Skeletal muscle satellite cell (primary cell): ENCODE measurements at regions not wholly inside any gene's neighbourhood (a gene's known extent, or its start where the extent isn't known, plus 50 kb on each side); places are given as distances from the start of the nearest gene placed in this dataset.
"Not testable (repeated sequence)": the region's sequence is repeated elsewhere in the genome, so short reads cannot be mapped to it uniquely, and the experiment has no call there.

Experiments used
- H3K27me3 ChIP-seq: 2 replicates; pipeline ENCODE4 v1.7.0; 2013; ENCODE audit warnings: low read length; ENCODE audit not compliant: control insufficient read depth, insufficient read depth
- H3K36me3 ChIP-seq: 2 replicates; pipeline ENCODE4 v1.7.0; 2013; ENCODE audit warnings: mild to moderate bottlenecking, control low read depth, low read length; ENCODE audit not compliant: insufficient read depth
- H3K4me1 ChIP-seq: 2 replicates; pipeline ENCODE4 v1.7.0; 2013; ENCODE audit warnings: low read length; ENCODE audit not compliant: control insufficient read depth, insufficient read depth
- H3K4me2 ChIP-seq: 2 replicates; pipeline ENCODE4 v1.7.0; 2013; ENCODE audit warnings: mild to moderate bottlenecking, low read length
- H3K4me3 ChIP-seq: 2 replicates; pipeline ENCODE4 v1.7.0; 2013; ENCODE audit warnings: low read length
- H3K9ac ChIP-seq: 2 replicates; pipeline ENCODE4 v1.7.0; 2013; ENCODE audit warnings: mild to moderate bottlenecking, low read depth, low read length, moderate library complexity
- H3K9me3 ChIP-seq: replicated peaks from 2 replicates; pipeline ENCODE4 v1.7.0; 2013; ENCODE audit warnings: mild to moderate bottlenecking, control low read depth, low read length

DNA sequence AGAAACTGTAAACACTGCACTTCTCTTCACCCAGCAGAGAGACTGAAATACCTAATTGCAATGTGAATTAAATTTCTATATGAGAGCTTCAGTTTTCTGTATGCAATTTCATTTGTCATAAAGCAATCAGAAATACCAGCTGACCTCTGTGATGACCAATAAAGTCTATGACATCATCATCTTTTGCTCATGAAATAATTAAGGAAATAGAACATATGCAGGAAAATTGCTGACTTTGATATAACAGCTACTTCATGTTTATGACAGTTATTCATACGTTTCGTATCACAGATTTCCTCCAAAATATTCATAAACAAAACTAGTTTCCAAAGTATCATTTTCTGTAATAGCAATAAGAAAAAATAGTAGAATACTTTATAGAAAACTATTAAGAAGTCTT is 652.3 kb downstream of the SLCO4C1 start:
- no peak overlapping the region for H3K4me2 ChIP-seq
- H3K27me3 ChIP-seq: no peaks in the 10 kb centered on the region
- H3K9me3 ChIP-seq: no peaks in the 10 kb centered on the region
- H3K36me3 ChIP-seq: no peaks in the 10 kb centered on the region
- H3K9ac ChIP-seq: no peak overlapping the region
- no peak overlapping the region for H3K4me3 ChIP-seq
- no peaks in the 10 kb centered on the region for H3K4me1 ChIP-seq

DNA sequence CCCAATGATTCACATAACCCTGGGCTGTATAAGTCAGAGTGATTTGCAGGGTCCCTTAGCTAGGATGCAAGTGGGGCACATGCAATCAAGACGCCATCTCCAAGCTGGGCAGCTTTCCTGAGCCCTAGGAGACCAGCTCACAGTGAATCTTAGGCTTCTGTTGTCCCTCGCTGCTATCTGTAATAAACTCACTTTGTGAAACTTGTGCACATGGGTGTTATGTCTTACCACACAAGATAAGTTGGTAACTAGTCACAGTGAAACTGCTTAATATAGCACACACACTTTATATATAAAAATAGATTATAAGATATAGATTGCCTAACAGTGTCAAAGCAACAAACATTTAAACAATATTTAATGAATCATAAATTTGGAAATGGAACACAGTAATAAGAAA is 658.5 kb downstream of the SLCO4C1 start:
- Histone ChIP-seq H3K4me1 (no peaks in the 10 kb centered on the region), H3K27me3 (no peaks in the 10 kb centered on the region), H3K36me3 (no peaks in the 10 kb centered on the region), H3K9me3 (no peaks in the 10 kb centered on the region), H3K4me3 (no peak overlapping the region), H3K4me2 (no peak overlapping the region), H3K9ac (no peak overlapping the region)

DNA sequence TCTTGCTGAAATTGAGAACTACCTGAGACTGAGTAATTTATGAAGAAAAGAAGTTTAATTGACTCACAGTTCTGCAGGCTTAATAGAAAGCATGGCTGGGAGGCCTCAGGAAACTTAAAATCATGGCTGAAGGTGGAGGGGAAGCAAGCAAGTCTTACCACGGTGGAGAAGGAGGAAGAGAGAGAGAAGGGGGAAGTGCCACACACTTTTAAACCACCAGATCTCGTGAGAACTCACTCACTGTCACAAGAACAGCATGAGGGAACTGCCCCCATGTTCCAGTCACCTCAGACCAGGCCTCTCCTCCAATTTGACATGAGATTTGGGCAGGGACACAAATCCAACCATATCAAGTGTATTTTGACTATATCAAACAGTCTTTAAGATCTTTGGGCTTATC is 668.3 kb downstream of the SLCO4C1 start:
- not testable (repeated sequence) for H3K4me3 ChIP-seq, H3K4me1 ChIP-seq, H3K27me3 ChIP-seq, H3K9me3 ChIP-seq, H3K36me3 ChIP-seq, H3K9ac ChIP-seq, H3K4me2 ChIP-seq

DNA sequence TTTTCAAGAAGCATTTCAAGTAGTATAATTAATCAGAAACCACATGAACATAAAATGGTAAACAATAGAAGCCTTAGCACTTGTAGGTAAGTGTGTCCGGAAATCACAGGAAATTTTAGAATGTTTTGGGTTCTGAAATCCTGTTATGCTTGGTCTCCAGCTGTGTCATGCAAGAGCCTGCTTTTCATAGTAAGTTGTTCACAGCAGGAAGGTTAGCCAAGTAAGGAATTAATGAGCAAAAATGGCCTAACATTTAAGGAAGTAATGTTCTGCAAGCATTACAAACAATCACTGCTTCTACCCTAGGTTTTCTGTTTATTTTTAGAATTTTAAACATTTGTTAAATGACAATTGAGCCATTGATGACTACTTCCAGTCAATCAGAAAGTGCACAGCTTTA is 669.5 kb downstream of the SLCO4C1 start:
- no peak overlapping the region for H3K4me2 ChIP-seq

DNA sequence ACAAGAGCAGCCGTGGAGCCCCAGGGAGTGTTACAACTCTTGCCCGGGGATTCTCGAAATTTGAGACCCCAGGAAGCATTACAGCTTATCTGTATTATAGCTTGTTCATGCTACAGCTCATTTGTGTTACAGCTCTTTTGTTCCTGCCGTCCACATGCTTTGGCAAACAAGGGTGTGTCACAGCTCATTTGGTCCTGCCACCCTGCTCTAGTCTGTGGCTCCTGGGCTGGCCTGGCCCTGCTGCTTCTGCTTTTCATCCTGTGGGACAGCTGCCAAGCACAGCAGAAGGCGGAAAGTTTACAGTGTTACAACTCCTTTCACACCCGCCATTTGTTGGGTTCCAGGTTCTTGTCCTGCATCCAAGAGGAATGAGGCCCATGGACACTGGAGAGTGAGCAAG is 685.0 kb downstream of the SLCO4C1 start:
- Histone ChIP-seq H3K4me1 (no peaks in the 10 kb centered on the region), H3K4me3 (no peak overlapping the region), H3K9ac (no peak overlapping the region), H3K36me3 (no peaks in the 10 kb centered on the region), H3K27me3 (no peaks in the 10 kb centered on the region), H3K4me2 (no peak overlapping the region), H3K9me3 (peaks cover 4% of the 10 kb centered on the region)

More for the DNA sequence above, 669.5 kb downstream of the SLCO4C1 start:
- Histone ChIP-seq H3K36me3 (no peaks in the 10 kb centered on the region), H3K27me3 (no peaks in the 10 kb centered on the region), H3K4me3 (no peak overlapping the region), H3K4me1 (no peaks in the 10 kb centered on the region), H3K9ac (no peak overlapping the region), H3K9me3 (no peaks in the 10 kb centered on the region)

DNA sequence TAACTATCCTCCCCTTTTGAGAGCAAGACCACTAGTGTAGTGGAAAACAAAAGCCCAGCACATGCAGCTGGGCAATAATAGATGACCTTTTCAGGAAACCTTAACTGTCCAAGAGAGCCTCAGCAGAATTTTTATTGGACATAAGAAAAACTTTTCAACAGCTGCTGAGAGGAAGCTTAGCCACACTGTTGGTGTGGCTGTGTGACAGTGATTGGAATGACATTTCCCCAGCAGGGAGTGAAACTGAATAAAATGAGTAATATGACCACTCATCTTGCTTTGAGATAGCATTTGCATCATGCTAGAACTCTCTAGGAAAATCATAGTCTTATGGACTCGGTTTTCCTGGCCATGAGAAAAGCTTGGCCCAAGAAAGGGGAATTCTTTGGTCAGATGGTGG is 687.8 kb downstream of the SLCO4C1 start:
- H3K27me3 ChIP-seq: no peaks in the 10 kb centered on the region
- no peak overlapping the region for H3K9ac ChIP-seq
- H3K4me3 ChIP-seq: no peak overlapping the region
- no peaks in the 10 kb centered on the region for H3K4me1 ChIP-seq
- H3K36me3 ChIP-seq: no peaks in the 10 kb centered on the region
- H3K9me3 ChIP-seq: peaks cover 4% of the 10 kb centered on the region
- H3K4me2 ChIP-seq: no peak overlapping the region

DNA sequence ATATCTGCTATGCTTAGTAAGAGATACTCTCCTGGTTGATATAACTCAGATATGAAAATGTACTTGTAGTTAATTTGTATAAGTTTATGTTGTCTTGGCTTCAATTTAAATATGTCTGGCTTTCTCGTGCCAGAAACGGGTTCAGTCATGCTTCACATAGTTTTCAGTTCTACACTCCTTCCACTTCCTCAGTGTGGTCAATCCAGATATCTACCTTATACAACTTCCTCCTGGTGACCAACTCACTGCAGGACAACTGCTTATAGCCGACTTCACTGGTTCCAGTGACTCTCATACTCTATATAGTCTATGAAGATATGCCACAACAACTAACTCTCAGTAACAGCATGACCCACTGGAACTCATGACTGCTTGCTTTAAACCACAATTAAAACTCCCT is 690.4 kb downstream of the SLCO4C1 start:
- H3K4me2 ChIP-seq: no peak overlapping the region
- no peaks in the 10 kb centered on the region for H3K36me3 ChIP-seq
- no peaks in the 10 kb centered on the region for H3K4me1 ChIP-seq
- H3K27me3 ChIP-seq: no peaks in the 10 kb centered on the region
- no peak overlapping the region for H3K4me3 ChIP-seq
- no peak overlapping the region for H3K9ac ChIP-seq
- no peaks in the 10 kb centered on the region for H3K9me3 ChIP-seq

DNA sequence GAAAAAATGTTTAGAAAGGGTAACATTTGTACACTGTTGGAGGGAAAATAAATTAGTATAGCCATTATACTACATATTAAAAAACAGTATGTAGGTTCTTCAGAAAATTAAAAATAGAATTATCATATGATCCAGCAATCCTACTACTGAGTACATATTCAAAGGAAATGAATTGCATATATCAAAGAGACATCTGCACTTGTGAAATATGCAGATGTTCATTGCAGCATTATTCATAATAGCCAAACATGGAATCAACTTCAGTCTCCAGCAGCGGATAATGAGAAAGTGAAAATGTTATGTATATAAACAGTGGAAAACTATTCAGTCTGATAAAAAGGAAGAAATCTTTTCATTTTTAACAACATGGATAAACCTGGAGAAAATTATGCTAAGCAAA is 695.5 kb downstream of the SLCO4C1 start:
- H3K4me3 ChIP-seq: no peak overlapping the region
- no peaks in the 10 kb centered on the region for H3K4me1 ChIP-seq
- no peaks in the 10 kb centered on the region for H3K27me3 ChIP-seq

DNA sequence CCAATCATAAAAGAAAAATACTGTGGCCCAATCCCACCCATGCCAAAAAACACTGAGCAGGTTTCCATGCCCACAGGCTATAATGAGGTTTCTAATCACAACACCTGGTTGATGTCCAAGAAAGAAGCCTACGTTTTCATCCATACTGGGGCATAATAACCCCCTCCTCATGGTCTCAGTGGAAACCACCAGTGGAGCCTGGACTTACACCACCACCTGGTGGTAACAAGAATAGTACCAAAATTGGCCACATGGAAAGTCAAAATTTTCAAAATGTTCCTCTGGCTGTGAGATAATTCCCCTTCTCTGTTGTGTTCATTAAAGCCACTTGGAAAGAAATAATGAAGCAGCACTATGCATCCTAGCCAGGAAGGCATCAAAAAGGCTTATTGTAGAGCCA is 687.3 kb upstream of the ST8SIA4 start:
- H3K9ac ChIP-seq: no peak overlapping the region
- no peaks in the 10 kb centered on the region for H3K9me3 ChIP-seq
- H3K4me1 ChIP-seq: no peaks in the 10 kb centered on the region
- no peaks in the 10 kb centered on the region for H3K27me3 ChIP-seq
- no peak overlapping the region for H3K4me2 ChIP-seq
- H3K36me3 ChIP-seq: no peaks in the 10 kb centered on the region
- no peak overlapping the region for H3K4me3 ChIP-seq

More for the DNA sequence above, 695.5 kb downstream of the SLCO4C1 start:
- Histone ChIP-seq H3K36me3 (no peaks in the 10 kb centered on the region), H3K9ac (no peak overlapping the region), H3K9me3 (no peaks in the 10 kb centered on the region), H3K4me2 (no peak overlapping the region)

DNA sequence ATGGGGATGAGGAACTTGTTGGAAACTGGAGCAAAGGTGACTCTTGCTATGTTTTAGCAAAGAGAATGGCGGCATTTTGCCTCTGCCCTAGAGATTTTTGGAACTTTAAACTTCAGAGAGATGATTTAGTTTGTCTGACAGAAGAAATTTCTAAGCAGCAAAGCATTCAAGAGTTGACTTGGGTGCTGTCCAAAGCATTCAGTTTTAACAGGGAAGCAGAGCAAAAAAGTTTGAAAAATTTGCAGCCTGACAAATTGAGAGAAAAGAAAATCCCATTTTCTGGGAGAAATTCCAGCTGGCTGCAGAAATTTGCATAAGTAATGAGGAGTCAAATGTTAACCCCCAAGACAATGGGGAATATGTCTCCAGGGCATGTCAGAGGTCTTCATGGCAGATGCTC is 682.3 kb upstream of the ST8SIA4 start:
- no peaks in the 10 kb centered on the region for H3K9me3 ChIP-seq
- no peaks in the 10 kb centered on the region for H3K4me1 ChIP-seq
- H3K4me3 ChIP-seq: no peak overlapping the region
- H3K9ac ChIP-seq: no peak overlapping the region
- no peaks in the 10 kb centered on the region for H3K27me3 ChIP-seq
- H3K36me3 ChIP-seq: no peaks in the 10 kb centered on the region
- no peak overlapping the region for H3K4me2 ChIP-seq

DNA sequence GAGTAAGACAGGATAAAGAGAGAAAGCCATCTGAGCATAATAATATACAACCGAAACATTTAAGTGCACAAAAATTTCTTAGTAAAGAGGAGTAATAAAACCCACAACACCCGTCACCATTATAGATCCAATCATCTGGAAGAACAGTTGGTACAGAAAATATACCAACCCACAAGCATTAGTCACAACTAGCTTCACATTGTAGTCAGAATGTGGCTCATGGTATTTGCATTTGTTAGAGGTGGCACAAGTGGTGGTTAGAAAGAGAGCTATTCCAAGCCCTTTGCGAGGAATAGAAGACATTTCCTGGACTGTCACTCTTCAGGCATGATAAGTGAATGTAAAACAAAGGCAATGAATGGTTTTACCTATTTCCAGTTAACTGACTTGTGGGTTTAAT is 677.5 kb upstream of the ST8SIA4 start:
- H3K9me3 ChIP-seq: no peaks in the 10 kb centered on the region
- no peaks in the 10 kb centered on the region for H3K4me1 ChIP-seq
- H3K4me2 ChIP-seq: no peak overlapping the region
- H3K36me3 ChIP-seq: no peaks in the 10 kb centered on the region
- H3K9ac ChIP-seq: no peak overlapping the region
- no peak overlapping the region for H3K4me3 ChIP-seq
- H3K27me3 ChIP-seq: no peaks in the 10 kb centered on the region

DNA sequence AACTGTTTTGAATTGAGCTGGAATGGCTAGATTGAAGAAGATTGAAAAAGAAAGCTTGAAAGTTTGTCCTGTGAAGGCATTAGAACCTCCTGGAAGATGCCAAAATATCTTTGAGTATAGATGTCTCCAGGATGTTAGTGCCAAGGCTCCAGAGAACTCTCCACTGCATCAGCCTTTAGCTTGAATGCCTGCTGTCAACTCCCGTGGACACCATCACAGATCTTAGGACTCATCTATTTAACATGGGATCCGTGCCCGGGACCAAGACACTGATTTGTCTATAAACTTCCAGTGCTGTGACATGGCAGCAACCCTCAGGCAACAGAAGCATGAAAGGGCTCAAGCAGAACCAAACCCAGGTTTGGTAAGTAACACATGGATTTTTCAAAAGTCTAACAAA is 670.9 kb upstream of the ST8SIA4 start:
- Histone ChIP-seq H3K9ac (no peak overlapping the region), H3K4me2 (no peak overlapping the region), H3K27me3 (no peaks in the 10 kb centered on the region), H3K9me3 (no peaks in the 10 kb centered on the region), H3K36me3 (no peaks in the 10 kb centered on the region), H3K4me3 (no peak overlapping the region), H3K4me1 (no peaks in the 10 kb centered on the region)
